Activated CD8-positive, alpha-beta T cell treated with anti-CD3 and anti-CD28 coated beads, Interleukin-2, amount 10 ng/mL, durations not matched to agents 7 days and 5 days (primary cell): ENCODE measurements at regions not wholly inside any gene's neighbourhood (a gene's known extent, or its start where the extent isn't known, plus 50 kb on each side); places are given as distances from the start of the nearest gene placed in this dataset.
"Not testable (repeated sequence)": the region's sequence is repeated elsewhere in the genome, so short reads cannot be mapped to it uniquely, and the experiment has no call there.

Experiments
- ATAC-seq: fragments of 150-1000 bp; cut with Tn5 transposase; one replicate; pipeline ENCODE4 v1.10.0; 2021; ENCODE audit warnings: moderate library complexity
- CTCF ChIA-PET: fragments of 350-600 bp; sonication (Branson Sonifier 250); formaldehyde crosslinking; loops from one replicate; lab custom pipeline; 2021; ENCODE audit warnings: antibody characterized with exemption; lab: Charles Lee
- POLR2A ChIA-PET: fragments of 350-600 bp; sonication (Branson Sonifier 250); formaldehyde crosslinking; loops from one replicate; lab custom pipeline; 2021; ENCODE audit warnings: antibody characterized with exemption; lab: Charles Lee
- DNase-seq: peaks from one replicate; pipeline ENCODE4 v3.0.0-alpha.2; 2020
- H3K27ac Mint-ChIP-seq: one replicate; pipeline ENCODE4 v1.8.0; 2021; ENCODE audit warnings: mild to moderate bottlenecking, mixed read lengths
- H3K27me3 Mint-ChIP-seq: one replicate; pipeline ENCODE4 v1.8.0; 2021; ENCODE audit warnings: low read depth, mixed read lengths
- H3K36me3 Mint-ChIP-seq: one replicate; pipeline ENCODE4 v1.8.0; 2021; ENCODE audit warnings: low read depth, mixed read lengths
- H3K4me1 Mint-ChIP-seq: one replicate; pipeline ENCODE4 v1.8.0; 2021; ENCODE audit warnings: low read depth, mixed read lengths
- H3K4me3 Mint-ChIP-seq: one replicate; pipeline ENCODE4 v1.8.0; 2021; ENCODE audit warnings: mild to moderate bottlenecking, mixed read lengths
- H3K9me3 Mint-ChIP-seq: one replicate; pipeline ENCODE4 v1.8.0; 2022; ENCODE audit warnings: mixed read lengths; ENCODE audit not compliant: insufficient read depth

- ChIA-PET CTCF (no interaction called here), POLR2A (no interaction called here)
- no peak overlapping the region for H3K4me3 Mint-ChIP-seq
- ATAC-seq (no peak), DNase-seq (no peak)
- H3K36me3 Mint-ChIP-seq: no peaks in the 10 kb centered on the region
- H3K4me1 Mint-ChIP-seq: peaks cover 6% of the 10 kb centered on the region
- no peak overlapping the region for H3K27ac Mint-ChIP-seq
- no peaks in the 10 kb centered on the region for H3K9me3 Mint-ChIP-seq
- no peaks in the 10 kb centered on the region for H3K27me3 Mint-ChIP-seq
Observed at GRCh38 chr9:96065482-96066251, 190.2 kb downstream of the ERCC6L2 start.

GRCh38 chr9:96064826-96065481 is 189.5 kb downstream of the ERCC6L2 start:
- no peak for DNase-seq
- Mint-ChIP-seq H3K4me3 (no peak overlapping the region), H3K27ac (no peak overlapping the region), H3K9me3 (no peaks in the 10 kb centered on the region), H3K4me1 (peaks cover 6% of the 10 kb centered on the region), H3K36me3 (no peaks in the 10 kb centered on the region), H3K27me3 (no peaks in the 10 kb centered on the region)
- ChIA-PET CTCF (no interaction called here), POLR2A (no interaction called here)
- ATAC-seq: no peak

- no peaks in the 10 kb centered on the region for H3K9me3 Mint-ChIP-seq
- ChIA-PET CTCF (no interaction called here), POLR2A (interaction anchor here (0.7 kb wide), 1 partner anchor 935 kb away, joined by 3 read pairs; no protein-coding TSS in a partner anchor)
- peaks cover 6% of the 10 kb centered on the region for H3K4me1 Mint-ChIP-seq
- no peaks in the 10 kb centered on the region for H3K36me3 Mint-ChIP-seq
- DNase-seq (no peak), ATAC-seq (no peak)
- no peak overlapping the region for H3K27ac Mint-ChIP-seq
- H3K27me3 Mint-ChIP-seq: no peaks in the 10 kb centered on the region
- H3K4me3 Mint-ChIP-seq: no peak overlapping the region
Observed at GRCh38 chr9:96062854-96063253, 187.4 kb downstream of the ERCC6L2 start.

GRCh38 chr9:96062031-96062430 is 186.5 kb downstream of the ERCC6L2 start:
- ChIA-PET POLR2A (no interaction called here), CTCF (interaction anchor here (0.7 kb wide), 1 partner anchor 9 kb away, joined by 3 read pairs; no protein-coding TSS in a partner anchor)
- H3K4me1 Mint-ChIP-seq: peaks cover 10% of the 10 kb centered on the region
- no peak overlapping the region for H3K27ac Mint-ChIP-seq
- ATAC-seq: no peak
- H3K36me3 Mint-ChIP-seq: no peaks in the 10 kb centered on the region
- H3K27me3 Mint-ChIP-seq: no peaks in the 10 kb centered on the region
- H3K4me3 Mint-ChIP-seq: no peak overlapping the region
- no peaks in the 10 kb centered on the region for H3K9me3 Mint-ChIP-seq
- no peak for DNase-seq

GRCh38 chr9:96061293-96061987 is 185.9 kb downstream of the ERCC6L2 start:
- ChIA-PET POLR2A (no interaction called here), CTCF (interaction anchor here (0.7 kb wide), 1 partner anchor 10 kb away, joined by 3 read pairs; no protein-coding TSS in a partner anchor)
- H3K27me3 Mint-ChIP-seq: no peaks in the 10 kb centered on the region
- DNase-seq (peak; percentile 63), ATAC-seq (peak; percentile 75)
- no peak overlapping the region for H3K27ac Mint-ChIP-seq
- H3K4me3 Mint-ChIP-seq: no peak overlapping the region
- no peaks in the 10 kb centered on the region for H3K9me3 Mint-ChIP-seq
- H3K36me3 Mint-ChIP-seq: no peaks in the 10 kb centered on the region
- H3K4me1 Mint-ChIP-seq: peaks cover 10% of the 10 kb centered on the region

- Mint-ChIP-seq H3K9me3 (no peaks in the 10 kb centered on the region), H3K27ac (no peak overlapping the region), H3K4me1 (peaks cover 10% of the 10 kb centered on the region), H3K4me3 (no peak overlapping the region), H3K27me3 (no peaks in the 10 kb centered on the region), H3K36me3 (no peaks in the 10 kb centered on the region)
- ChIA-PET POLR2A (no interaction called here), CTCF (no interaction called here)
- ATAC-seq: no peak
- DNase-seq: no peak
Observed at GRCh38 chr9:96058218-96058617, 182.7 kb downstream of the ERCC6L2 start.

- ChIA-PET CTCF (no interaction called here), POLR2A (interaction anchor here (0.7 kb wide), 1 partner anchor 10 kb away, joined by 3 read pairs; no protein-coding TSS in a partner anchor)
- DNase-seq (no peak), ATAC-seq (no peak)
- Mint-ChIP-seq H3K36me3 (no peaks in the 10 kb centered on the region), H3K4me1 (peaks cover 10% of the 10 kb centered on the region), H3K27ac (no peak overlapping the region), H3K27me3 (peaks cover 2% of the 10 kb centered on the region), H3K9me3 (no peaks in the 10 kb centered on the region), H3K4me3 (no peak overlapping the region)
Observed at GRCh38 chr9:96057155-96057554, 181.7 kb downstream of the ERCC6L2 start.

- DNase-seq: no peak
- CTCF ChIA-PET: no interaction called here
- Mint-ChIP-seq H3K27me3 (peaks cover 2% of the 10 kb centered on the region), H3K36me3 (no peaks in the 10 kb centered on the region), H3K4me3 (no peak overlapping the region), H3K27ac (no peak overlapping the region), H3K4me1 (peaks cover 6% of the 10 kb centered on the region), H3K9me3 (no peaks in the 10 kb centered on the region)
- no peak for ATAC-seq
- POLR2A ChIA-PET: no interaction called here
Observed at GRCh38 chr9:96056226-96056625, 180.7 kb downstream of the ERCC6L2 start.

- H3K36me3 Mint-ChIP-seq, ATAC-seq, H3K9me3 Mint-ChIP-seq, H3K4me3 Mint-ChIP-seq, H3K4me1 Mint-ChIP-seq, DNase-seq, H3K27me3 Mint-ChIP-seq, POLR2A ChIA-PET, H3K27ac Mint-ChIP-seq: not testable (repeated sequence)
- CTCF ChIA-PET: interaction anchor here (0.8 kb wide), 1 partner anchor 8 kb away, joined by 3 read pairs; no protein-coding TSS in a partner anchor
Observed at GRCh38 chr9:96054248-96054647, 178.8 kb downstream of the ERCC6L2 start.

- Mint-ChIP-seq H3K4me3 (no peak overlapping the region), H3K27ac (no peak overlapping the region), H3K4me1 (peaks cover 4% of the 10 kb centered on the region), H3K27me3 (peaks cover 2% of the 10 kb centered on the region), H3K36me3 (no peaks in the 10 kb centered on the region), H3K9me3 (no peaks in the 10 kb centered on the region)
- ATAC-seq (no peak), DNase-seq (no peak)
- ChIA-PET POLR2A (interaction anchor here (0.6 kb wide), 1 partner anchor 53 kb away, joined by 3 read pairs; no protein-coding TSS in a partner anchor), CTCF (interaction anchor here (1.3 kb wide), 1 partner anchor 12 kb away, joined by 4 read pairs; no protein-coding TSS in a partner anchor)
Observed at GRCh38 chr9:96052686-96053085, 177.2 kb downstream of the ERCC6L2 start.

GRCh38 chr9:96051423-96051822 is 175.9 kb downstream of the ERCC6L2 start:
- CTCF ChIA-PET: no interaction called here
- H3K9me3 Mint-ChIP-seq: no peaks in the 10 kb centered on the region
- POLR2A ChIA-PET: no interaction called here

GRCh38 chr9:96050861-96051155 is 175.3 kb downstream of the ERCC6L2 start:
- Mint-ChIP-seq H3K27ac (no peak overlapping the region), H3K27me3 (peaks cover 2% of the 10 kb centered on the region), H3K4me1 (no peaks in the 10 kb centered on the region), H3K36me3 (no peaks in the 10 kb centered on the region), H3K9me3 (no peaks in the 10 kb centered on the region), H3K4me3 (no peak overlapping the region)
- ChIA-PET POLR2A (no interaction called here), CTCF (no interaction called here)
- DNase-seq (no peak), ATAC-seq (no peak)

More at GRCh38 chr9:96051423-96051822, 175.9 kb downstream of the ERCC6L2 start:
- no peak for ATAC-seq
- no peak for DNase-seq
- no peaks in the 10 kb centered on the region for H3K36me3 Mint-ChIP-seq
- H3K4me3 Mint-ChIP-seq: no peak overlapping the region
- H3K4me1 Mint-ChIP-seq: no peaks in the 10 kb centered on the region
- H3K27me3 Mint-ChIP-seq: peaks cover 2% of the 10 kb centered on the region
- H3K27ac Mint-ChIP-seq: no peak overlapping the region
